ENCODE measurements at regions not wholly inside any gene's neighbourhood (a gene's known extent, or its start where the extent isn't known, plus 50 kb on each side); places are given as distances from the start of the nearest gene placed in this dataset.

- no peak overlapping the region for H3K4me2 ChIP-seq
- no peaks in the 10 kb centered on the region for H3K4me1 ChIP-seq (replicated peaks; ENCODE audit: insufficient read depth)
- no peaks in the 10 kb centered on the region for H3K79me2 ChIP-seq (ENCODE audit: low read depth)
- no peak for DNase-seq
- CTCF ChIA-PET = no interaction called here
- POLR2A ChIA-PET (ENCODE audit: unreplicated experiment) = no interaction called here
- H3K4me3 ChIP-seq = no peak overlapping the region
- TF ChIP-seq EZH2 (IDR thresholded peaks at IDR 0.05; ENCODE audit: low read depth) (no peak), CTCF (conservative IDR thresholded peaks at IDR 0.05) (no peak)
- H3K9me3 ChIP-seq (ENCODE audit: insufficient read depth, low read depth) = no peaks in the 10 kb centered on the region
- H2AFZ ChIP-seq = no peak overlapping the region
- no peaks in the 10 kb centered on the region for H3K36me3 ChIP-seq (ENCODE audit: low read depth)
- H3K27ac ChIP-seq = no peak overlapping the region
- H3K9me2 ChIP-seq (ENCODE audit: insufficient read depth) = no peaks in the 10 kb centered on the region
- H4K20me1 ChIP-seq (ENCODE audit: insufficient read depth) = no peaks in the 10 kb centered on the region
- BruUV-seq (replicated peaks) = no TSS peak
- intact Hi-C loops (cut with micrococcal nuclease; ENCODE audit: unreplicated experiment) = no loop called here
- H3F3A ChIP-seq (ENCODE audit: insufficient read depth, low read depth) = no peaks in the 10 kb centered on the region
- peaks cover 14% of the 10 kb centered on the region for H3K27me3 ChIP-seq (ENCODE audit: insufficient read depth, low read depth)
These were observed 67.6 kb upstream of the CCDC60 start for GRCh38 chr12:119266963-119267362.

- Histone ChIP-seq H3K4me2 (no peak overlapping the region), H3K27ac (no peak overlapping the region), H3K9me2 (ENCODE audit: insufficient read depth) (no peaks in the 10 kb centered on the region), H3K4me1 (replicated peaks; ENCODE audit: insufficient read depth) (no peaks in the 10 kb centered on the region), H3K9me3 (ENCODE audit: insufficient read depth, low read depth) (no peaks in the 10 kb centered on the region), H3K79me2 (ENCODE audit: low read depth) (no peaks in the 10 kb centered on the region), H3K27me3 (ENCODE audit: insufficient read depth, low read depth) (peaks cover 24% of the 10 kb centered on the region), H3F3A (ENCODE audit: insufficient read depth, low read depth) (no peaks in the 10 kb centered on the region), H4K20me1 (ENCODE audit: insufficient read depth) (no peaks in the 10 kb centered on the region), H3K36me3 (ENCODE audit: low read depth) (no peaks in the 10 kb centered on the region), H2AFZ (no peak overlapping the region), H3K4me3 (no peak overlapping the region)
- TF ChIP-seq CTCF (conservative IDR thresholded peaks at IDR 0.05) (no peak), EZH2 (IDR thresholded peaks at IDR 0.05; ENCODE audit: low read depth) (no peak)
- no TSS peak for BruUV-seq (replicated peaks)
- intact Hi-C loops (cut with micrococcal nuclease; ENCODE audit: unreplicated experiment) = no loop called here
- ChIA-PET CTCF (interaction anchor here (0.6 kb wide), 2 partner anchors 107 to 131 kb away, joined by 3 to 19 read pairs; no protein-coding TSS in a partner anchor), POLR2A (ENCODE audit: unreplicated experiment) (no interaction called here)
- DNase-seq = no peak
These were observed 59.9 kb upstream of the CCDC60 start for GRCh38 chr12:119274636-119275065.

- Histone ChIP-seq H3K9me2 (ENCODE audit: insufficient read depth) (no peaks in the 10 kb centered on the region), H2AFZ (no peak overlapping the region), H3K79me2 (ENCODE audit: low read depth) (no peaks in the 10 kb centered on the region), H3F3A (ENCODE audit: insufficient read depth, low read depth) (no peaks in the 10 kb centered on the region), H4K20me1 (ENCODE audit: insufficient read depth) (no peaks in the 10 kb centered on the region), H3K9me3 (ENCODE audit: insufficient read depth, low read depth) (no peaks in the 10 kb centered on the region), H3K4me2 (no peak overlapping the region), H3K4me1 (replicated peaks; ENCODE audit: insufficient read depth) (no peaks in the 10 kb centered on the region), H3K36me3 (ENCODE audit: low read depth) (no peaks in the 10 kb centered on the region), H3K27me3 (ENCODE audit: insufficient read depth, low read depth) (peaks cover 54% of the 10 kb centered on the region), H3K4me3 (no peak overlapping the region), H3K27ac (no peak overlapping the region)
- intact Hi-C loops (cut with micrococcal nuclease; ENCODE audit: unreplicated experiment) = no loop called here
- CTCF ChIA-PET = no interaction called here
- DNase-seq = no peak
- no peak for TF ChIP-seq CTCF (conservative IDR thresholded peaks at IDR 0.05)
- TF ChIP-seq EZH2 (IDR thresholded peaks at IDR 0.05; ENCODE audit: low read depth) = no peak
- no TSS peak for BruUV-seq (replicated peaks)
- POLR2A ChIA-PET (ENCODE audit: unreplicated experiment) = no interaction called here
These were observed 51.2 kb upstream of the CCDC60 start for GRCh38 chr12:119283310-119283709.
